ENCODE measurements at regions not wholly inside any gene's neighbourhood (a gene's known extent, or its start where the extent isn't known, plus 50 kb on each side); places are given as distances from the start of the nearest gene placed in this dataset.

DNA sequence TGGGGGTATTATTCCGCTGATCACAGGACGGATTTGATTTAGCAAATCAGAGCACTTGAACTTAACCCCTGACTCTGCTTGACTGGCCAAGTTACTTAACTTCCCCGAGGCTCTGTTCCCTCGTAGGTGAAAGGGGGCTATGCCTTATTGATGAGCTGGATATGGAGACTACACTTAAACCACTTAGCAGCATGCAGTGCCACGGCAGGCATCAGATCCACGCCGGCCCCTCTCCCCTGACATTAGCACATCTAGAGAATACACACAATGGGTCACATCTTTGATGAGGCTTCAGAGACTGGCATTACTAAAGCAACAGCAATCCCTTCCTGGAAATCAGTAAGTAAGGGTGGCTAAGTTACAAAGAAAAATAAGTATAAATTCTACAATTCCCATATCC is 71.0 kb downstream of the ABCC12 start:
- H4K20me1 ChIP-seq (ENCODE audit: insufficient read depth, low read length, poor library complexity, severe bottlenecking), result no peaks in the 10 kb centered on the region

DNA sequence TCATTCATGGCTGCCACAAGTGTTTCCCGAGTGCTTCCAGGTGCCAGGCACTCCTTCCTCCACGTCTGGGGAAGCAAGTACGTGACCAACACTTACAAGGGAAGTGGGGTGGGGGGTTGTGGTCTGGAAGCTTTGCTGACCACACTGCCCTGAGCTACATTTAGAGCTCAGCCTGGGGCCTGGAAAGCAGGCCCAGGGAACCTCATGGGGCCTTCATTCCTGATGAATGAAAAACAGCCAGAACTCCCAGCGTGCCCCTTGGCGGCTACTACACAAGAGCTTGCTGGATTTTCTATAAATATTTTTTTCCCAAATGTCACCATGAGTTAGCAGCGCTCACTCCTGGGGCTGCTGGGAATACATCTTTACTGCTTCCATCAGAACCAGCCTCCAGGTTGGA is 73.3 kb downstream of the ABCC12 start:
- Histone ChIP-seq H3K4me1 (ENCODE audit: insufficient read depth, low read length, poor library complexity, severe bottlenecking) (no peaks in the 10 kb centered on the region), H3K9ac (ENCODE audit: low read depth, low read length, poor library complexity, severe bottlenecking) (no peak overlapping the region), H3K9me3 (ENCODE audit: insufficient read depth, low read depth, low read length) (no peaks in the 10 kb centered on the region), H3K79me2 (ENCODE audit: insufficient read depth, low read length) (no peaks in the 10 kb centered on the region), H3K27me3 (ENCODE audit: insufficient read depth, low read length, poor library complexity, severe bottlenecking) (no peaks in the 10 kb centered on the region), H3F3A (ENCODE audit: low read depth) (no peaks in the 10 kb centered on the region), H2AFZ (ENCODE audit: low read length) (no peak overlapping the region), H3K4me2 (ENCODE audit: low read depth, low read length, poor library complexity, severe bottlenecking) (no peak overlapping the region), H3K36me3 (ENCODE audit: insufficient read depth, low read length) (no peaks in the 10 kb centered on the region), H3K9me2 (replicated peaks; ENCODE audit: low read depth, low read length) (no peaks in the 10 kb centered on the region), H4K20me1 (ENCODE audit: insufficient read depth, low read length, poor library complexity, severe bottlenecking) (no peaks in the 10 kb centered on the region), H3K4me3 (ENCODE audit: low read length, poor library complexity, severe bottlenecking) (no peak overlapping the region)
- TF ChIP-seq, protein P1, sequence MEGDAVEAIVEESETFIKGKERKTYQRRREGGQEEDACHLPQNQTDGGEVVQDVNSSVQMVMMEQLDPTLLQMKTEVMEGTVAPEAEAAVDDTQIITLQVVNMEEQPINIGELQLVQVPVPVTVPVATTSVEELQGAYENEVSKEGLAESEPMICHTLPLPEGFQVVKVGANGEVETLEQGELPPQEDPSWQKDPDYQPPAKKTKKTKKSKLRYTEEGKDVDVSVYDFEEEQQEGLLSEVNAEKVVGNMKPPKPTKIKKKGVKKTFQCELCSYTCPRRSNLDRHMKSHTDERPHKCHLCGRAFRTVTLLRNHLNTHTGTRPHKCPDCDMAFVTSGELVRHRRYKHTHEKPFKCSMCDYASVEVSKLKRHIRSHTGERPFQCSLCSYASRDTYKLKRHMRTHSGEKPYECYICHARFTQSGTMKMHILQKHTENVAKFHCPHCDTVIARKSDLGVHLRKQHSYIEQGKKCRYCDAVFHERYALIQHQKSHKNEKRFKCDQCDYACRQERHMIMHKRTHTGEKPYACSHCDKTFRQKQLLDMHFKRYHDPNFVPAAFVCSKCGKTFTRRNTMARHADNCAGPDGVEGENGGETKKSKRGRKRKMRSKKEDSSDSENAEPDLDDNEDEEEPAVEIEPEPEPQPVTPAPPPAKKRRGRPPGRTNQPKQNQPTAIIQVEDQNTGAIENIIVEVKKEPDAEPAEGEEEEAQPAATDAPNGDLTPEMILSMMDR (conservative IDR thresholded peaks at IDR 0.05; ENCODE audit: low read length), result no peak
- TF ChIP-seq EZH2phosphoT487 (IDR thresholded peaks at IDR 0.05; ENCODE audit: borderline replicate concordance), result no peak

More for the DNA sequence above, 71.0 kb downstream of the ABCC12 start:
- Histone ChIP-seq H3K4me1 (ENCODE audit: insufficient read depth, low read length, poor library complexity, severe bottlenecking) (no peaks in the 10 kb centered on the region), H3K9ac (ENCODE audit: low read depth, low read length, poor library complexity, severe bottlenecking) (no peak overlapping the region), H3K9me3 (ENCODE audit: insufficient read depth, low read depth, low read length) (no peaks in the 10 kb centered on the region), H3K36me3 (ENCODE audit: insufficient read depth, low read length) (no peaks in the 10 kb centered on the region), H2AFZ (ENCODE audit: low read length) (no peak overlapping the region), H3K4me2 (ENCODE audit: low read depth, low read length, poor library complexity, severe bottlenecking) (no peak overlapping the region), H3K79me2 (ENCODE audit: insufficient read depth, low read length) (no peaks in the 10 kb centered on the region), H3K27me3 (ENCODE audit: insufficient read depth, low read length, poor library complexity, severe bottlenecking) (no peaks in the 10 kb centered on the region), H3K4me3 (ENCODE audit: low read length, poor library complexity, severe bottlenecking) (no peak overlapping the region), H3F3A (ENCODE audit: low read depth) (no peaks in the 10 kb centered on the region), H3K9me2 (replicated peaks; ENCODE audit: low read depth, low read length) (no peaks in the 10 kb centered on the region)
- no peak for TF ChIP-seq EZH2phosphoT487 (IDR thresholded peaks at IDR 0.05; ENCODE audit: borderline replicate concordance)
- TF ChIP-seq, protein P1 (conservative IDR thresholded peaks at IDR 0.05; ENCODE audit: low read length), result no peak

DNA sequence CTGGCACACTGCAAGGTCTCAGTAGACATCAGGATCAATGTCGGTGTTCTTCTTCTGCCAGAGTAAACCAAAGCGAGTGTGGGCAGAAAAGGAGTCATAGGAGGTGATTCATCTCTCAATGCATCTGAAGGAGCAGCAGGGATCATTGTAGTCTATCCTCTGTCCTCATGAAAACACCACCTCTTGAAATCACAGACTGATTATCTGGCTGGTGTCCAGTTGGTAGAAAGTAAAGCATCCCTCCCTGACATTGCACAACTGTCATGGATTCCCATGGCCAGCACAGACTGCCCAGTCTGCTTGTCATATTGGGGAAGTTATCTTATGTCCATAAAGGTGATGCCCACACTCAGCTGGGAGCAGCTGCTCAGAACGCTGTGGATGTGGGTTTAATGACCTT is 74.1 kb downstream of the ABCC12 start:
- no peak for TF ChIP-seq EZH2phosphoT487 (IDR thresholded peaks at IDR 0.05; ENCODE audit: borderline replicate concordance)
- TF ChIP-seq, protein P1 (conservative IDR thresholded peaks at IDR 0.05; ENCODE audit: low read length), result no peak
- H3K4me1 ChIP-seq (ENCODE audit: insufficient read depth, low read length, poor library complexity, severe bottlenecking), result no peaks in the 10 kb centered on the region
- no peak overlapping the region for H2AFZ ChIP-seq (ENCODE audit: low read length)
- H3K9me2 ChIP-seq (replicated peaks; ENCODE audit: low read depth, low read length), result no peaks in the 10 kb centered on the region
- no peaks in the 10 kb centered on the region for H3K79me2 ChIP-seq (ENCODE audit: insufficient read depth, low read length)
- no peaks in the 10 kb centered on the region for H3K9me3 ChIP-seq (ENCODE audit: insufficient read depth, low read depth, low read length)
- H3K4me2 ChIP-seq (ENCODE audit: low read depth, low read length, poor library complexity, severe bottlenecking), result no peak overlapping the region
- H4K20me1 ChIP-seq (ENCODE audit: insufficient read depth, low read length, poor library complexity, severe bottlenecking), result no peaks in the 10 kb centered on the region
- no peak overlapping the region for H3K9ac ChIP-seq (ENCODE audit: low read depth, low read length, poor library complexity, severe bottlenecking)
- no peaks in the 10 kb centered on the region for H3F3A ChIP-seq (ENCODE audit: low read depth)
- no peaks in the 10 kb centered on the region for H3K27me3 ChIP-seq (ENCODE audit: insufficient read depth, low read length, poor library complexity, severe bottlenecking)
- H3K4me3 ChIP-seq (ENCODE audit: low read length, poor library complexity, severe bottlenecking), result no peak overlapping the region
- H3K36me3 ChIP-seq (ENCODE audit: insufficient read depth, low read length), result no peaks in the 10 kb centered on the region

Measured in Loucy (cell line).